ENCODE measurements at regions not wholly inside any gene's neighbourhood (a gene's known extent, or its start where the extent isn't known, plus 50 kb on each side); places are given as distances from the start of the nearest gene placed in this dataset.
"Not testable (repeated sequence)": the region's sequence is repeated elsewhere in the genome, so short reads cannot be mapped to it uniquely, and the experiment has no call there.

GRCh38 chr4:79576429-79576753 lies 168.4 kb upstream of the GK2 start:
- TF ChIP-seq CTCF (IDR thresholded peaks at IDR 0.05; ENCODE audit: borderline replicate concordance, control extremely low read depth, extremely low read depth, insufficient read depth, missing control alignments), result no peak
- in situ Hi-C loops (cut with MboI; ENCODE audit: low sequenced_read_pairs, unreplicated experiment), result no loop called here
- DNase-seq (ENCODE audit: low spot score), result peak; percentile 14

GRCh38 chr4:79575709-79576428 lies 167.8 kb upstream of the GK2 start:
- in situ Hi-C loops (cut with MboI; ENCODE audit: low sequenced_read_pairs, unreplicated experiment), result no loop called here
- TF ChIP-seq CTCF (IDR thresholded peaks at IDR 0.05; ENCODE audit: borderline replicate concordance, control extremely low read depth, extremely low read depth, insufficient read depth, missing control alignments), result no peak
- DNase-seq (ENCODE audit: low spot score), result no peak

GRCh38 chr4:79574741-79575451 lies 166.9 kb upstream of the GK2 start:
- no peak for TF ChIP-seq CTCF (IDR thresholded peaks at IDR 0.05; ENCODE audit: borderline replicate concordance, control extremely low read depth, extremely low read depth, insufficient read depth, missing control alignments)
- in situ Hi-C loops (cut with MboI; ENCODE audit: low sequenced_read_pairs, unreplicated experiment), result no loop called here
- no peak for DNase-seq (ENCODE audit: low spot score)

- no peak for DNase-seq (ENCODE audit: low spot score)
- in situ Hi-C loops (cut with MboI; ENCODE audit: low sequenced_read_pairs, unreplicated experiment), result no loop called here
- no peak for TF ChIP-seq CTCF (IDR thresholded peaks at IDR 0.05; ENCODE audit: borderline replicate concordance, control extremely low read depth, extremely low read depth, insufficient read depth, missing control alignments)
Measured at GRCh38 chr4:79563219-79563618, 155.2 kb upstream of the GK2 start.

- no peak for DNase-seq (ENCODE audit: low spot score)
- TF ChIP-seq CTCF (IDR thresholded peaks at IDR 0.05; ENCODE audit: borderline replicate concordance, control extremely low read depth, extremely low read depth, insufficient read depth, missing control alignments), result no peak
- in situ Hi-C loops (cut with MboI; ENCODE audit: low sequenced_read_pairs, unreplicated experiment), result no loop called here
Measured at GRCh38 chr4:79561751-79562150, 153.7 kb upstream of the GK2 start.

GRCh38 chr4:79559398-79559797 lies 151.4 kb upstream of the GK2 start:
- in situ Hi-C loops (cut with MboI; ENCODE audit: low sequenced_read_pairs, unreplicated experiment); DNase-seq (ENCODE audit: low spot score): not testable (repeated sequence)

- no peak for TF ChIP-seq CTCF (IDR thresholded peaks at IDR 0.05; ENCODE audit: borderline replicate concordance, control extremely low read depth, extremely low read depth, insufficient read depth, missing control alignments)
- in situ Hi-C loops (cut with MboI; ENCODE audit: low sequenced_read_pairs, unreplicated experiment), result no loop called here
- no peak for DNase-seq (ENCODE audit: low spot score)
Measured at GRCh38 chr4:79552311-79552710, 144.3 kb upstream of the GK2 start.
